Effector CD8-positive, alpha-beta T cell (primary cell): ENCODE measurements at regions not wholly inside any gene's neighbourhood (a gene's known extent, or its start where the extent isn't known, plus 50 kb on each side); places are given as distances from the start of the nearest gene placed in this dataset.

Experiments
- DNase-seq: peaks from one replicate; lab custom pipeline; 2025; lab: John Stamatoyannopoulos, UW

DNA sequence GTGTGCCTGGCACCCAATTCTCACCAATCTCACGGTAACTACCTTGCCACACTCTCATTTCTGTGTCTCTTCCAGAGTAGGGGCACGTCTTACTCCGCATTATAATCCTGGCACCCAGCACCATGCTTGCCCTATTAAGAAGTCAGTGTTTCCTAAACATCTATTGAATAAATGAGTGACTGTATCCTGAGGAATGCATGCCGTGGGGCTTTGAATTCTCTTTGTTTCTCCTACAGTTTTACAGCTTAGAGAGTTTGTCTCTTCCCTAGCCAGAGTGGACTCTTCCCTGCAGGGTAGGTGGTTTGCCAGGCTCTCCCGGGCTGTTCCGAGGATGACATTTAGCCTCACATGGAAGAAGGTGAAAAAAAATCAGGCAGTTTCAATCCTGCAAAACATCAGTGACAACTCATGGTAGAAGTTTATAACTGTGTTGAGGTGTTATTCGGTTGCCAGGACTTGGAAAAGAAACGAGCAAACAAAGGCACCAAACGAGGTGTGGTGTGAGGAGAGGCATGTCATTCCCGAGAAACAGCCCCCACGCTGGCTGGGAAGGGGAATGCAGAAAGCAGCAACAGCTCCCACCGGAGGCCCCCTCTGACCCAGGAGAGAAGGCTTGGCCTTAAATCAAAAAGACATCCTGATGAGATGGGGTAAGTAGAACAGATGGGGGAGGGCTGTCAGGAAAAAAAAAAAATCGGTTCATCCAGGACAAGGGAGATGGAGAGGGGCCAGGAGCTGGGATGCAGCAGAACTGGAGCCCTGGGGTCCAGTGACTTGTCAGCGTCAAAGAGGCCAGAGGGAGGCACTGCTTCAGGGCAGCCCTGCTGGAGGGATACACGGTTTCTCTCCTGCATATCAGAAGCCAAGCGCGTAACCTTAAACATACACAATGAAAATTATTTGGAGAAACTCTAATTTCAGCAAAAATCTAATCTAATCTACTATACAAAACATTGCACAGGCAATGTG lies 168.4 kb upstream of the ARRDC4 start:
- no peak for DNase-seq

- no peak for DNase-seq
Measured at GRCh38 chr15:97804950-97805349, 155.6 kb upstream of the ARRDC4 start.

DNA sequence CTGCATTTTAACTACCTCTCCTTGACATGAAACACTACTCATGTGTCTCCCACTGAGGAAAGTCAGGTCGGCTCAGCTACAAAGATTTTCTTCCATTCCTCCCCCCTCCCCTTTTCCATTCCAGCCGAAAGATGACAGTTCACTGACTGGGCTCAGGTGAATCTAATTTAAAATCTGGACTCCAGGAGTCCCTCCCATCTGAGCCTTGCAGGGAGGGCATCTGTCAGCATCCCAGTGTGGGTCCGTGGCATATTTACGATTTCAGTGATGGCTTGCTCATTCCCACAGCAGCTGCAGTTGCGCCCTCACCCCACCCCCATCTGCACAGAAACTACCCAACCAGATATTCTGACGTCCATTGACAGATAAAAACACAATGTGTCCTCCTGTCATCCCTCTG lies 153.7 kb upstream of the ARRDC4 start:
- DNase-seq: no peak

DNA sequence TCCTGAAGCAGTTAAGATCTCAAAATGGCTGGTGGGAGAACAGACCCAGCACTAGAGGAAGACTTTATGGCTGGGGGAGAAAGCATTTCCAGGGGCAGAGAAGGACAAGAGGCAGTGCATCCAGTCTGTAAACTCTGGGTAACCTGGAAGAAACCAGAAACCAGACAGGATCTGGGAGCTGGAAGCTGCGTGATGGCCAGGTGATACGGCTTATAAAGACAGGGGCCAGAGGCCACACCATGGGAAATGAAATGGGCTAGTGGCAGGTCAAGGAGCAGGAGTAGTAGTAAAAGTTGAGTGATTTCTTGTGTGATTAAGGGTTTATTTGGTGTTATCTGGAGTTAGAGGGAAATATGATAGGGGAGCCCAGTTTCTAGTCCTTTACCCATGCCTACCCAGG lies 144.7 kb upstream of the ARRDC4 start:
- DNase-seq: no peak

- no peak for DNase-seq
Measured at GRCh38 chr15:97817276-97817890, 143.1 kb upstream of the ARRDC4 start.

- DNase-seq: no peak
Measured at GRCh38 chr15:97836003-97836402, 124.5 kb upstream of the ARRDC4 start.

GRCh38 chr15:97837896-97838295 lies 122.6 kb upstream of the ARRDC4 start:
- no peak for DNase-seq

DNA sequence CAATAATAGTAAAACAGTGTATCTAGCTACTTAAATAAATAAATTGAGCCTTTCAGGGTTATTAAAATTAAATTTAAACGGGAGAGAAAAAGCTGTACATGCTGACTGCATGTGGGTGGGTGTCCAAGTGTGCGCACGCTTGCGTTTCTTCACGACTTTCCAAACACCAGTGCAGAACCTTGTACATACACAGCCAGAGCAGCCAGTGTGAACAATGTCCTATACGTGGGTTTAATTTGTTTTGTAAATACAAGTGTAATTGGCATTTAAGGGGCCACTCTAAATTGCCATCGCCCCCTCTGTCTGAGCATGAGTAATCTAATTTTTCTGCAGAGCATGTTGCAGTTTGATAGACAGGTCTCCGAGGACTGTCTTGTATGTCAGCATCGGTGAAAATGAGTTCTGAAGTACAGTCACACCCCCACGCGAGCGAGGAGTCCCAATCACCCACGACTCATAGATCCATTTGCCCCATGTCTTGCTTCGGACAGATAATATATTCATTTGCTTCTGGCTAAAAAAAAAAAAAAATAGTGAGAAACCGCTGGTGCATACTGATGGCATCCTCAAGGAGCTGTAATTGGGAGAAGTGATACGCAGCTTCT lies 121.8 kb upstream of the ARRDC4 start:
- no peak for DNase-seq

DNA sequence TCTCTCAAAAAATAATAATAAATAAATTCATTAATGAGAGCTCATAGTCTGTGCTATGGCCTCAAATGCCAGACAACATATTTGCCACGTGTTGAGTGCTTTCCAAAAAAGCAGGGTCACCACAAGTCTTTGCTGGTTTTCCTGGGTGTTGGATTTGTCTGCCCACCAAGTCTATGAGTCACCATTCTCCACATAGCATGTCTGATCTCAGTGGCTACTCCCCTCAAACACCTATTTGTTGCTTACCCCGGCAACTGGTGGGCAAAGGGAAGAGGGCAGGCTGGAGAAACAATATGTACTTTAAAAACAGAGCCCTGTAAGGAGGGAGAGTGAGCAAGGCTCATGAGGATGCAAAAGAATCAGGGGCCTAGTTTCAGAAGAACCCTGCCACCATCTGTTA lies 120.0 kb upstream of the ARRDC4 start:
- DNase-seq: no peak

DNA sequence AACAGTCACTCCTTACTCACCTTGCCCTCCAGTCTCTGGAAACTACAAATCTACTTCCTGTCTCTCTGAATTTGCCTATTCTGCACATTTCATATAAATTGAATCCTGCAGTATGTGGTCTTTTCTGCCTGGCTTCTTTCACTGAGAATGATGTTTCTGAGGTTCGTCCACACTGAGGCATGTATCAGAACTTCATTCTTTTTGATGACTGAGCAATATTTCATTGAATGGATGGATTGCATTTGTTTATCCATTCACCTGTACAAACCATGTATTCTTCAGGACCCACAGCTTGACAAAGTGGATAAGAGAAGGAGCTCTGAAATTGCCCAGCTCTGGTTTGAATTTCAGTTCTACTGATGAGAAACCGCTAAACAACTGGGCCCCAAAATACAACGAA lies 118.9 kb upstream of the ARRDC4 start:
- no peak for DNase-seq

- no peak for DNase-seq
Measured at GRCh38 chr15:97849183-97849582, 111.3 kb upstream of the ARRDC4 start.

GRCh38 chr15:97858296-97858695 lies 102.2 kb upstream of the ARRDC4 start:
- DNase-seq: no peak

DNA sequence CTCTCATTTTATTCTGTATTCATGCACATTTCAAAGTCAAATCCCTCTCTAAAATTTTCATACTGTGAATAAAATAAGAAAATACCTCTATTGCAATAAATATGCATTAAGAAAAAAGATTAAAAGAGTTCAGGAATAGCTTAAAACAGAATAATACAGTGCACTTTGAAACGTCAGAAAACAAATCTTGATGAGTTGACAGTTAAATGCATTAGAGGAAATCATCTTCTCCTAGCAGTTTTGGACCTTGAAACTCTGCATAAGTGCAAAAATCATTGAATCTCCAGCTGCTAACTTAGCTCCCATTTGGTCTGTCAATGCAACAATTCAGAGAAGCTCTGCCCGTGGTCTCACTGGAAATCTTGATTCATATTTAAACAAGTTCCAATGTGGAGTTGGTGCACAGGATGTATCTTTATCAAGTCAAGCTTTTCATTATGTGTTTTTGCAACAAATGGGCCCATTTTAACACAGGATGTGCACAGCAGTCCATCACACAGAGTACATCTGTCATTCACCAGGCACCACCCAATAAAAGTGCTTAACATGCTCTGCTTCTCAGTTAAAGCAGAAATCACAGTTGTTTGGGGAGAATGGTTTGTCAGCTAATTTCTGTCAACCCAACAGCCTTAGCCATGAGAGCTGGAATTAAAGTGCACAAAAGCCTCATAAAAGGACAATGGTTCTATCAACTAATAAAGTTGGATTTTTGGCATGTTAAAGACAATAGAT lies 98.8 kb upstream of the ARRDC4 start:
- DNase-seq: no peak

DNA sequence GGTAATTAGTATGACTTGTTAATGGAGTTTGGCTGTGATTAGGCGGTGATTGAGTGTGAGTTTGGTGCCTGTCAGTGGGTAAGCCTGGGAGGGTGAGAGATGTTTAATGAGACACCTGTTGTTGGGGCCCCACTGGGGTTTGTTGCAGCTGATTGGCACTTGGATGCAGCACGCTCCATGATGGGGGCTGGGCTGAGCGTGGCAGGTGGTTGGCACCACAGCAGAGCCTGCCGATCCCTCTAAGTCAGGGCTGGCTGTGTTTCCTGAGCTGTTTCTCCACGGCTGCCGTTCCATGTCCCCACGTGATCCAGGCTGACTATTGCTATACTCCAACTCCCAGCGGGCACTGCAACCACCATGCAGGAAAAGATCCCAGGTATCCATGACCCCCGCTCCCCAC lies 93.5 kb upstream of the ARRDC4 start:
- no peak for DNase-seq

- DNase-seq: no peak
Measured at GRCh38 chr15:97867870-97868269, 92.6 kb upstream of the ARRDC4 start.

GRCh38 chr15:97868981-97869380 lies 91.5 kb upstream of the ARRDC4 start:
- DNase-seq: no peak

GRCh38 chr15:97870771-97871170 lies 89.7 kb upstream of the ARRDC4 start:
- no peak for DNase-seq

DNA sequence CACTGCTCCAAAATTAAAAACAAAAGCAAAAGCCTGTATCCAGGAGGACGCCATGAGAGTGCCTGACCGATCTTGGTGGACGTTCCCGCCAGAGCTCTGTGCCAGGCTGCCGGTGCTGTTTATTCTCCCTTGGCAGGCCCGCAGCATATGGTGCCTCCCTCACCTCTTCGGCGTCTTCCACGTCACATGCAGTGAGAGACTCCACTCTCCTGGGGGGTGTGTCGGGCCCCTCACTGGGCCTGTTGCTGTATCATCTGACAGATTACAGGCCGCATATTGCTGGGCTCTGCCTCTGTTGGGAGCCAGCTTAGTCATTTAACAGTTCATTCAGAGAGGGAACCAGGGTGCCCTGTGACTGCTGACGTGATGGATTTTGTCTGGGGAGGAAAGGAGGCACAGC lies 86.4 kb upstream of the ARRDC4 start:
- DNase-seq: no peak

DNA sequence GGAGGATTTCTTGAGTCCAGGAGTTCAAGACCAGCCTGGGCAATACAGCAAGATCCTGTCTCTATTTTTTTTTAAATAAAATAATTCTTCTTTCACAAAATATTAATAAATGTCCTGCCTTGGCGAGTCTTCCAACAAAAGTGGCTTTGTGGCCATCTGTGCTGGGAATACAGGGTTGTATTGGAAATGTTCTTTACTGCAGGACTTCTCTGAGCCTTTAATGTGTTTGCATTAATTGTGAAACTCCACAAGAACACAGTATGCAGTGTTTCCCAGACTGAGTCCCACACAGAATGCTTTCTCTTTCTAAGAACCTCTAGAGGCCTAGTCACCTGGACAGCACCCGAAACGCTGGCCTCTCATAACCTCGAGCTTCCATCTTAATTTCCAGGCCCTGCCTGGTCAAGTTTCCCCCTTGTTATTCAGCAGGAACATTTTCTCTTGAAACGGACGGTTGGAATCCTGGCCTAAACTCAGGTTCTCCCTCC lies 85.4 kb upstream of the ARRDC4 start:
- DNase-seq: no peak

DNA sequence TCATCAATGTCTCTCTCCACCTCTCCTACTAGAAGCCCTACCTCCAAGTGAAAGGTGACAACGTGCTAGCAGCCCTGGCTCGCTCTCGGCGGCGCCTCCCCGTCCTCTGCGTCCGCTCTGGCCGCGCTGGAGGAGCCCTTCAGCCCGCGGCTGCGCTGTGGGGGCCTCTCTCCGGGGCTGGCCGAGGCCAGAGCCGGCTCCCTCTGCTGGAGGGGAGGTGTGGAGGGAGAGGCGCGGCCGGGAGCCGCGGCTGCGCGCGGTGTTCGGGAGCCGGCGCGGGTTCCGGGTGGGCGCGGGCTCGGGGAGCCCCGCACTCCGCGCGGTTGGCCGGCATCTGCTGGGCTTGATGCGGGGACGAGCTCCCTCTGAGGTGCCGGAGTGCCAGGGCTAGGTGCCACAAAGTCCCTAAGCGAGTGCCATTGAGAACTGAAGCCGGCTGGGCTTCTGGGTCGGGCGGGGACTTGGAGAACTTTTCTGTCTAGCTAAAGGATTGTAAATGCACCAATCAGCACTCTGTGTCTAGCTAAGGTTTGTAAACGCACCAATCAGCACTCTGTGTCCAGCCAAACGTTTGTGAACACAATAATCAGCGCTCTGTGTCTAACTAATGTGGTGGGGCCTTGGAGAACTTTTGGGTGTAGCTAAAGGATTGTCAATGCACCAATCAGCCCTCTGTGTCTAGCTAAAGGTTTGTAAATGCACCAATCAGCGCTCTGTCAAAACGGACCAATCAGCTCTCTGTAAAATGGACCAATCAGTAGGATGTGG lies 84.8 kb upstream of the ARRDC4 start:
- DNase-seq: no peak

DNA sequence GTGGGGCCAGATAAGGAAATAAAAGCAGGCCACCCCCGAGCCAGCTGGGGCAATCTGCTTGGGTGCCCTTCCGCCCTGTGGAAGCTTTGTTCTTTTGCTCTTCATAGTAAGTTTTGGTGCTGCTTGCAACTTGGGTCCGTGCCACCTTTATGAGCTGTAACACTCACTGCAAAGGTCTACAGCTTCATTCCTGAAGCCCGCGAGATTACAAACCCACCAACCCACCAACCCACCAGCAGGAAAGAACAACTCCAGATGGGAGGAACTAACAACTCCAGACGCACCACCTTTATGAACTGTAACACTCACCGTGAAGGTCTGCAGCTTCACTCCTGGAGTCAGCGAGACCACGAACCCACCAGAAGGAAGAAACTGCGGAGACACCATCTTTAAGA lies 84.2 kb upstream of the ARRDC4 start:
- no peak for DNase-seq
